H9 (cell line): ENCODE measurements at regions not wholly inside any gene's neighbourhood (a gene's known extent, or its start where the extent isn't known, plus 50 kb on each side); places are given as distances from the start of the nearest gene placed in this dataset.

ENCODE experiments used
- DNase-seq: peaks from one replicate; pipeline ENCODE4 v3.0.0-alpha.2; 2017
- H2AFZ ChIP-seq: one replicate; pipeline ENCODE4 v1.6.1; 2013; ENCODE audit warnings: mild to moderate bottlenecking, low read length, control low read depth, moderate library complexity
- H2AK5ac ChIP-seq: 2 replicates; pipeline ENCODE4 v1.6.1; 2013; ENCODE audit warnings: low read length, control low read depth, mixed read lengths; ENCODE audit not compliant: insufficient read length
- H2BK120ac ChIP-seq: one replicate; pipeline ENCODE4 v1.6.1; 2013; ENCODE audit warnings: low read depth, mild to moderate bottlenecking, low read length, control low read depth, inconsistent platforms; ENCODE audit not compliant: poor library complexity, severe bottlenecking
- H2BK12ac ChIP-seq: 2 replicates; pipeline ENCODE4 v1.6.1; 2013; ENCODE audit warnings: low read length, control low read depth, mixed read lengths, low read depth; ENCODE audit not compliant: insufficient read length
- H2BK15ac ChIP-seq: 2 replicates; pipeline ENCODE4 v1.6.1; 2013; ENCODE audit warnings: low read depth, low read length, control low read depth
- H2BK20ac ChIP-seq: one replicate; pipeline ENCODE4 v1.6.1; 2013; ENCODE audit warnings: low read depth, mild to moderate bottlenecking, low read length, control low read depth, inconsistent platforms; ENCODE audit not compliant: poor library complexity, severe bottlenecking
- H2BK5ac ChIP-seq: 2 replicates; pipeline ENCODE4 v1.6.1; 2013; ENCODE audit warnings: low read length, control low read depth, mixed read lengths; ENCODE audit not compliant: insufficient read length
- H3K14ac ChIP-seq: 2 replicates; pipeline ENCODE4 v1.6.1; 2013; ENCODE audit warnings: low read length, control low read depth; ENCODE audit not compliant: insufficient read depth
- H3K18ac ChIP-seq: 2 replicates; pipeline ENCODE4 v1.6.1; 2013; ENCODE audit warnings: low read depth, mild to moderate bottlenecking, mixed read lengths, low read length, control low read depth; ENCODE audit not compliant: insufficient read length
- H3K23ac ChIP-seq: 2 replicates; pipeline ENCODE4 v1.6.1; 2013; ENCODE audit warnings: low read length, control low read depth, mixed read lengths, low read depth; ENCODE audit not compliant: insufficient read length
- H3K23me2 ChIP-seq: 2 replicates; pipeline ENCODE4 v1.6.1; 2013; ENCODE audit warnings: low read depth, mild to moderate bottlenecking, mixed read lengths, low read length, control low read depth; ENCODE audit not compliant: insufficient read length, poor library complexity, severe bottlenecking
- H3K27ac ChIP-seq: 2 replicates; pipeline ENCODE4 v1.5.1; 2013; ENCODE audit warnings: low read length, control low read depth, mixed read lengths, low read depth; ENCODE audit not compliant: insufficient read length
- H3K27me3 ChIP-seq: 2 replicates; pipeline ENCODE4 v1.6.1; 2013; ENCODE audit warnings: low read length, control low read depth, inconsistent platforms; ENCODE audit not compliant: insufficient read depth
- H3K4ac ChIP-seq: 2 replicates; pipeline ENCODE4 v1.6.1; 2013; ENCODE audit warnings: low read depth, mild to moderate bottlenecking, control low read depth, inconsistent platforms, low read length, moderate library complexity
- H3K4me1 ChIP-seq: 2 replicates; pipeline ENCODE4 v1.6.1; 2013; ENCODE audit warnings: low read length, control low read depth, inconsistent platforms; ENCODE audit not compliant: insufficient read depth
- H3K4me2 ChIP-seq: 2 replicates; pipeline ENCODE4 v1.6.1; 2013; ENCODE audit warnings: low read length, control low read depth, mixed read lengths; ENCODE audit not compliant: insufficient read length, insufficient read depth
- H3K56ac ChIP-seq: 2 replicates; pipeline ENCODE4 v1.6.1; 2013; ENCODE audit warnings: low read depth, mild to moderate bottlenecking, mixed read lengths, low read length, control low read depth; ENCODE audit not compliant: insufficient read length
- H3K79me1 ChIP-seq: 2 replicates; pipeline ENCODE4 v1.6.1; 2013; ENCODE audit warnings: low read depth, mild to moderate bottlenecking, moderate library complexity, low read length, control low read depth, inconsistent platforms; ENCODE audit not compliant: insufficient read depth, poor library complexity, severe bottlenecking
- H3K79me2 ChIP-seq: 2 replicates; pipeline ENCODE4 v1.6.1; 2013; ENCODE audit warnings: low read length, control low read depth, inconsistent platforms; ENCODE audit not compliant: insufficient read depth
- H3K9ac ChIP-seq: 2 replicates; pipeline ENCODE4 v1.6.1; 2013; ENCODE audit warnings: low read length, control low read depth, mixed read lengths; ENCODE audit not compliant: insufficient read length; ENCODE audit errors: extremely low read depth
- H3K9me3 ChIP-seq: one replicate; pipeline ENCODE4 v1.6.1; 2013; ENCODE audit warnings: low read depth, low read length, inconsistent platforms; ENCODE audit not compliant: control insufficient read depth
- H3T11ph ChIP-seq: one replicate; pipeline ENCODE4 v1.6.1; 2013; ENCODE audit warnings: mild to moderate bottlenecking, low read length, control low read depth, inconsistent platforms
- H4K20me1 ChIP-seq: one replicate; pipeline ENCODE4 v1.6.1; 2013; ENCODE audit not compliant: control insufficient read depth, insufficient read length, insufficient read depth
- H4K5ac ChIP-seq: 2 replicates; pipeline ENCODE4 v1.6.1; 2013; ENCODE audit warnings: low read depth, mild to moderate bottlenecking, mixed read lengths, low read length, control low read depth; ENCODE audit not compliant: insufficient read length
- H4K8ac ChIP-seq: replicated peaks from 2 replicates; pipeline ENCODE4 v1.6.1; 2013; ENCODE audit warnings: low read length, control low read depth, mixed read lengths, low read depth; ENCODE audit not compliant: insufficient read length
- H4K91ac ChIP-seq: 2 replicates; pipeline ENCODE4 v1.6.1; 2013; ENCODE audit warnings: low read depth, mild to moderate bottlenecking, moderate library complexity, mixed read lengths, low read length, control low read depth; ENCODE audit not compliant: insufficient read length
- H3K27ac Mint-ChIP-seq, 3 experiments: 2 replicates in 2 of 3; 3 replicates in 1 of 3; pipeline ENCODE4 v1.8.0; 2020 to 2021; ENCODE audit warnings: mixed read lengths in 3 of 3, mild to moderate bottlenecking in 1 of 3, moderate library complexity in 1 of 3
- H3K27me3 Mint-ChIP-seq: 2 replicates; pipeline ENCODE4 v1.8.0; 2021; ENCODE audit warnings: low read depth, mild to moderate bottlenecking, moderate library complexity, mixed read lengths
- H3K36me3 Mint-ChIP-seq, 3 experiments: 2 replicates in 2 of 3; 3 replicates in 1 of 3; pipeline ENCODE4 v1.8.0; 2020 to 2021; ENCODE audit warnings: low read depth in 3 of 3, mixed read lengths in 3 of 3; ENCODE audit not compliant: insufficient read depth in 1 of 3
- H3K4me1 Mint-ChIP-seq, 2 experiments: 2 replicates each; pipeline ENCODE4 v1.8.0; 2020; ENCODE audit warnings: mixed read lengths in 2 of 2
- H3K4me3 Mint-ChIP-seq, 2 experiments: 2 replicates in 1 of 2; 3 replicates in 1 of 2; pipeline ENCODE4 v1.8.0; 2020 to 2021; ENCODE audit warnings: mild to moderate bottlenecking in 2 of 2, mixed read lengths in 2 of 2, moderate library complexity in 1 of 2
- H3K9me3 Mint-ChIP-seq, 2 experiments: 2 replicates in 1 of 2; 3 replicates in 1 of 2; pipeline ENCODE4 v1.8.0; 2020; ENCODE audit warnings: mild to moderate bottlenecking in 2 of 2, mixed read lengths in 2 of 2, moderate library complexity in 1 of 2
- CTCF ChIP-seq: fragments of 200-600 bp; sonication (generic); conservative IDR thresholded peaks from 3 replicates; pipeline ENCODE4 v1.8.0; 2021; ENCODE audit warnings: antibody characterized with exemption, mild to moderate bottlenecking

GRCh38 chr10:65040796-65041195, 1519.6 kb downstream of the REEP3 start:
- no peak overlapping the region for H2BK20ac ChIP-seq
- H3T11ph ChIP-seq, result no peak overlapping the region
- Mint-ChIP-seq H3K9me3 (peaks cover 10 to 24% of the 10 kb centered on the region in 2 experiments; a peak in 4 of 5 replicates), H3K27me3 (no peaks in the 10 kb centered on the region), H3K36me3 (peaks cover 1 to 11% (median 2%) of the 10 kb centered on the region in 3 experiments; a peak in 2 of 7 replicates), H3K4me1 (no peaks in the 10 kb centered on the region), H3K4me3 (no peak overlapping the region), H3K27ac (no peak overlapping the region)
- no peaks in the 10 kb centered on the region for H3K4me1 ChIP-seq
- H4K20me1 ChIP-seq, result no peaks in the 10 kb centered on the region
- no peak overlapping the region for H4K5ac ChIP-seq
- no peak overlapping the region for H2AFZ ChIP-seq
- no peak for DNase-seq
- no peak overlapping the region for H3K23ac ChIP-seq
- H4K8ac ChIP-seq, result no peak overlapping the region
- no peak overlapping the region for H3K14ac ChIP-seq
- H2BK15ac ChIP-seq, result no peak overlapping the region
- no peak overlapping the region for H3K56ac ChIP-seq
- H3K9ac ChIP-seq, result no peak overlapping the region
- H3K23me2 ChIP-seq, result no peaks in the 10 kb centered on the region
- H2BK5ac ChIP-seq, result no peak overlapping the region
- H3K79me1 ChIP-seq, result no peaks in the 10 kb centered on the region
- H3K9me3 ChIP-seq, result no peaks in the 10 kb centered on the region
- no peaks in the 10 kb centered on the region for H3K79me2 ChIP-seq
- H3K4ac ChIP-seq, result no peak overlapping the region
- no peak overlapping the region for H3K18ac ChIP-seq
- no peak overlapping the region for H2AK5ac ChIP-seq
- H4K91ac ChIP-seq, result no peak overlapping the region
- H2BK12ac ChIP-seq, result no peak overlapping the region
- no peak overlapping the region for H2BK120ac ChIP-seq
- H3K27ac ChIP-seq, result no peak overlapping the region
- TF ChIP-seq CTCF, result no peak
- no peak overlapping the region for H3K4me2 ChIP-seq
- H3K27me3 ChIP-seq, result no peaks in the 10 kb centered on the region
